OCI-LY1 (cell line): ENCODE measurements at regions not wholly inside any gene's neighbourhood (a gene's known extent, or its start where the extent isn't known, plus 50 kb on each side); places are given as distances from the start of the nearest gene placed in this dataset.

Source experiments
- EZH2 ChIP-seq: fragments of 200-600 bp; sonication (generic), shearing (Covaris generic); IDR thresholded peaks from 2 replicates; pipeline ENCODE4 v1.8.0; 2017; ENCODE audit warnings: borderline replicate concordance, mixed run types, mild to moderate bottlenecking, antibody characterized with exemption, low read length, moderate library complexity, mixed read lengths
- TF ChIP-seq, protein P1 (sequence below): fragments of 200-600 bp; sonication (generic), shearing (Covaris generic); IDR thresholded peaks from 2 replicates; pipeline ENCODE4 v1.5.1; 2017; ENCODE audit warnings: mild to moderate bottlenecking, antibody characterized with exemption, low read length, moderate library complexity, mixed read lengths

DNA sequence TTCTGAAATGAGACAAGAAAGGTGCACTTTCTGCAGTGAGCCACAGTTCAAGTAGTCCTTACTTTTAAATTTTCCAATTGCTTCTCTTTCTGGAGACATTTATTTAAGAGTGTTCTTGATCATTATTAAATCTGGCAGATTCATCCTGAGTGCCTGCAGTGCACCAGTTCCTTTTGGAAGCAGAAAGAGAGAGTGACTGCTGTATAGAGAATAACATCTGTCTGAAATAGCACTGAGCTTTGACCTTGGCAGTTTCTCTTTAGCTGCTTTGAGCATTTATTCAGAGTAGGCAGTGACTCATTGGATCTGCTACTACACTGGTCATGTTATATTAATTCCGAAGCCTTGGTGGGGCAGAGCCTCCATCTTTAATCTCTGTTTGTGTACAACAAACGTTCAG lies 1373.7 kb downstream of the PCDH9 start:
- TF ChIP-seq, protein P1, sequence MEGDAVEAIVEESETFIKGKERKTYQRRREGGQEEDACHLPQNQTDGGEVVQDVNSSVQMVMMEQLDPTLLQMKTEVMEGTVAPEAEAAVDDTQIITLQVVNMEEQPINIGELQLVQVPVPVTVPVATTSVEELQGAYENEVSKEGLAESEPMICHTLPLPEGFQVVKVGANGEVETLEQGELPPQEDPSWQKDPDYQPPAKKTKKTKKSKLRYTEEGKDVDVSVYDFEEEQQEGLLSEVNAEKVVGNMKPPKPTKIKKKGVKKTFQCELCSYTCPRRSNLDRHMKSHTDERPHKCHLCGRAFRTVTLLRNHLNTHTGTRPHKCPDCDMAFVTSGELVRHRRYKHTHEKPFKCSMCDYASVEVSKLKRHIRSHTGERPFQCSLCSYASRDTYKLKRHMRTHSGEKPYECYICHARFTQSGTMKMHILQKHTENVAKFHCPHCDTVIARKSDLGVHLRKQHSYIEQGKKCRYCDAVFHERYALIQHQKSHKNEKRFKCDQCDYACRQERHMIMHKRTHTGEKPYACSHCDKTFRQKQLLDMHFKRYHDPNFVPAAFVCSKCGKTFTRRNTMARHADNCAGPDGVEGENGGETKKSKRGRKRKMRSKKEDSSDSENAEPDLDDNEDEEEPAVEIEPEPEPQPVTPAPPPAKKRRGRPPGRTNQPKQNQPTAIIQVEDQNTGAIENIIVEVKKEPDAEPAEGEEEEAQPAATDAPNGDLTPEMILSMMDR = no peak
- no peak for TF ChIP-seq EZH2
